ENCODE measurements at regions not wholly inside any gene's neighbourhood (a gene's known extent, or its start where the extent isn't known, plus 50 kb on each side); places are given as distances from the start of the nearest gene placed in this dataset.

- Histone ChIP-seq H3K9ac (ENCODE audit: low read depth, low read length) (no peak overlapping the region), H3K9me3 (replicated peaks; ENCODE audit: low read length) (no peaks in the 10 kb centered on the region), H3K4me3 (ENCODE audit: low read length) (no peak overlapping the region), H3K4me2 (ENCODE audit: low read length) (no peak overlapping the region), H3K27me3 (ENCODE audit: control insufficient read depth, insufficient read depth, low read length) (no peaks in the 10 kb centered on the region), H3K36me3 (ENCODE audit: insufficient read depth, low read length) (no peaks in the 10 kb centered on the region), H3K4me1 (ENCODE audit: control insufficient read depth, insufficient read depth, low read length) (no peaks in the 10 kb centered on the region)
Observed at GRCh38 chr3:59663076-59663850, 613.4 kb upstream of the CFAP20DC start.

GRCh38 chr3:59660852-59661625 is 611.2 kb upstream of the CFAP20DC start:
- Histone ChIP-seq H3K9ac (ENCODE audit: low read depth, low read length) (no peak overlapping the region), H3K4me2 (ENCODE audit: low read length) (no peak overlapping the region), H3K4me1 (ENCODE audit: control insufficient read depth, insufficient read depth, low read length) (no peaks in the 10 kb centered on the region), H3K36me3 (ENCODE audit: insufficient read depth, low read length) (no peaks in the 10 kb centered on the region), H3K4me3 (ENCODE audit: low read length) (no peak overlapping the region), H3K9me3 (replicated peaks; ENCODE audit: low read length) (no peaks in the 10 kb centered on the region), H3K27me3 (ENCODE audit: control insufficient read depth, insufficient read depth, low read length) (no peaks in the 10 kb centered on the region)

GRCh38 chr3:59660376-59660775 is 610.6 kb upstream of the CFAP20DC start:
- H3K4me3 ChIP-seq (ENCODE audit: low read length) = no peak overlapping the region
- no peaks in the 10 kb centered on the region for H3K36me3 ChIP-seq (ENCODE audit: insufficient read depth, low read length)
- no peaks in the 10 kb centered on the region for H3K27me3 ChIP-seq (ENCODE audit: control insufficient read depth, insufficient read depth, low read length)
- H3K9me3 ChIP-seq (replicated peaks; ENCODE audit: low read length) = no peaks in the 10 kb centered on the region
- no peak overlapping the region for H3K9ac ChIP-seq (ENCODE audit: low read depth, low read length)
- H3K4me2 ChIP-seq (ENCODE audit: low read length) = no peak overlapping the region
- no peaks in the 10 kb centered on the region for H3K4me1 ChIP-seq (ENCODE audit: control insufficient read depth, insufficient read depth, low read length)

GRCh38 chr3:59659755-59660154 is 609.9 kb upstream of the CFAP20DC start:
- H3K9me3 ChIP-seq (replicated peaks; ENCODE audit: low read length) = no peaks in the 10 kb centered on the region
- no peaks in the 10 kb centered on the region for H3K4me1 ChIP-seq (ENCODE audit: control insufficient read depth, insufficient read depth, low read length)

GRCh38 chr3:59658866-59659265 is 609.0 kb upstream of the CFAP20DC start:
- H3K9me3 ChIP-seq (replicated peaks; ENCODE audit: low read length) = no peaks in the 10 kb centered on the region
- H3K9ac ChIP-seq (ENCODE audit: low read depth, low read length) = no peak overlapping the region
- no peak overlapping the region for H3K4me3 ChIP-seq (ENCODE audit: low read length)
- no peaks in the 10 kb centered on the region for H3K36me3 ChIP-seq (ENCODE audit: insufficient read depth, low read length)
- no peaks in the 10 kb centered on the region for H3K4me1 ChIP-seq (ENCODE audit: control insufficient read depth, insufficient read depth, low read length)
- no peak overlapping the region for H3K4me2 ChIP-seq (ENCODE audit: low read length)
- peaks cover 7% of the 10 kb centered on the region for H3K27me3 ChIP-seq (ENCODE audit: control insufficient read depth, insufficient read depth, low read length)

More at GRCh38 chr3:59659755-59660154, 609.9 kb upstream of the CFAP20DC start:
- Histone ChIP-seq H3K27me3 (ENCODE audit: control insufficient read depth, insufficient read depth, low read length) (no peaks in the 10 kb centered on the region), H3K4me3 (ENCODE audit: low read length) (no peak overlapping the region), H3K9ac (ENCODE audit: low read depth, low read length) (no peak overlapping the region), H3K4me2 (ENCODE audit: low read length) (no peak overlapping the region), H3K36me3 (ENCODE audit: insufficient read depth, low read length) (no peaks in the 10 kb centered on the region)

- H3K9ac ChIP-seq (ENCODE audit: low read depth, low read length) = no peak overlapping the region
- H3K27me3 ChIP-seq (ENCODE audit: control insufficient read depth, insufficient read depth, low read length) = peaks cover 7% of the 10 kb centered on the region
- no peaks in the 10 kb centered on the region for H3K9me3 ChIP-seq (replicated peaks; ENCODE audit: low read length)
- no peaks in the 10 kb centered on the region for H3K4me1 ChIP-seq (ENCODE audit: control insufficient read depth, insufficient read depth, low read length)
- no peak overlapping the region for H3K4me3 ChIP-seq (ENCODE audit: low read length)
- H3K4me2 ChIP-seq (ENCODE audit: low read length) = no peak overlapping the region
- H3K36me3 ChIP-seq (ENCODE audit: insufficient read depth, low read length) = no peaks in the 10 kb centered on the region
Observed at GRCh38 chr3:59658274-59658673, 608.4 kb upstream of the CFAP20DC start.

GRCh38 chr3:59655418-59656015 is 605.7 kb upstream of the CFAP20DC start:
- no peaks in the 10 kb centered on the region for H3K36me3 ChIP-seq (ENCODE audit: insufficient read depth, low read length)
- H3K4me1 ChIP-seq (ENCODE audit: control insufficient read depth, insufficient read depth, low read length) = no peaks in the 10 kb centered on the region
- no peaks in the 10 kb centered on the region for H3K9me3 ChIP-seq (replicated peaks; ENCODE audit: low read length)
- no peak overlapping the region for H3K9ac ChIP-seq (ENCODE audit: low read depth, low read length)
- no peak overlapping the region for H3K4me2 ChIP-seq (ENCODE audit: low read length)
- peaks cover 7% of the 10 kb centered on the region for H3K27me3 ChIP-seq (ENCODE audit: control insufficient read depth, insufficient read depth, low read length)
- H3K4me3 ChIP-seq (ENCODE audit: low read length) = no peak overlapping the region

GRCh38 chr3:59654480-59655417 is 604.9 kb upstream of the CFAP20DC start:
- Histone ChIP-seq H3K4me2 (ENCODE audit: low read length) (no peak overlapping the region), H3K36me3 (ENCODE audit: insufficient read depth, low read length) (no peaks in the 10 kb centered on the region), H3K9ac (ENCODE audit: low read depth, low read length) (no peak overlapping the region), H3K4me1 (ENCODE audit: control insufficient read depth, insufficient read depth, low read length) (no peaks in the 10 kb centered on the region), H3K4me3 (ENCODE audit: low read length) (no peak overlapping the region), H3K27me3 (ENCODE audit: control insufficient read depth, insufficient read depth, low read length) (peaks cover 7% of the 10 kb centered on the region), H3K9me3 (replicated peaks; ENCODE audit: low read length) (no peaks in the 10 kb centered on the region)

GRCh38 chr3:59654123-59654479 is 604.3 kb upstream of the CFAP20DC start:
- H3K27me3 ChIP-seq (ENCODE audit: control insufficient read depth, insufficient read depth, low read length) = peaks cover 7% of the 10 kb centered on the region
- H3K9ac ChIP-seq (ENCODE audit: low read depth, low read length) = no peak overlapping the region
- no peak overlapping the region for H3K4me3 ChIP-seq (ENCODE audit: low read length)
- H3K36me3 ChIP-seq (ENCODE audit: insufficient read depth, low read length) = no peaks in the 10 kb centered on the region
- no peaks in the 10 kb centered on the region for H3K4me1 ChIP-seq (ENCODE audit: control insufficient read depth, insufficient read depth, low read length)
- no peak overlapping the region for H3K4me2 ChIP-seq (ENCODE audit: low read length)
- H3K9me3 ChIP-seq (replicated peaks; ENCODE audit: low read length) = no peaks in the 10 kb centered on the region

- Histone ChIP-seq H3K9me3 (replicated peaks; ENCODE audit: low read length) (no peaks in the 10 kb centered on the region), H3K9ac (ENCODE audit: low read depth, low read length) (no peak overlapping the region), H3K27me3 (ENCODE audit: control insufficient read depth, insufficient read depth, low read length) (peaks cover 7% of the 10 kb centered on the region), H3K4me1 (ENCODE audit: control insufficient read depth, insufficient read depth, low read length) (no peaks in the 10 kb centered on the region), H3K4me3 (ENCODE audit: low read length) (no peak overlapping the region), H3K36me3 (ENCODE audit: insufficient read depth, low read length) (no peaks in the 10 kb centered on the region), H3K4me2 (ENCODE audit: low read length) (no peak overlapping the region)
Observed at GRCh38 chr3:59653405-59654122, 603.7 kb upstream of the CFAP20DC start.
